D721Med (cell line): ENCODE measurements at regions not wholly inside any gene's neighbourhood (a gene's known extent, or its start where the extent isn't known, plus 50 kb on each side); places are given as distances from the start of the nearest gene placed in this dataset.
A peak's percentile ranks its signal among the peaks of the same experiment; 100 is the strongest.

Source experiments
- DNase-seq: peaks from one replicate; pipeline ENCODE4 v3.0.0; 2011; ENCODE audit warnings: low spot score; ENCODE audit not compliant: insufficient read length
- FAIRE-seq: peaks from 2 replicates; lab custom pipeline; 2011; peaks lifted over from hg19 to GRCh38; lab: Jason Lieb, UNC
- TF ChIP-seq, protein P1 (sequence below): IDR thresholded peaks from 2 replicates; pipeline ENCODE4 v1.5.1; 2012; ENCODE audit warnings: mild to moderate bottlenecking, control low read depth; ENCODE audit not compliant: insufficient read depth; ENCODE audit errors: missing control alignments

DNA sequence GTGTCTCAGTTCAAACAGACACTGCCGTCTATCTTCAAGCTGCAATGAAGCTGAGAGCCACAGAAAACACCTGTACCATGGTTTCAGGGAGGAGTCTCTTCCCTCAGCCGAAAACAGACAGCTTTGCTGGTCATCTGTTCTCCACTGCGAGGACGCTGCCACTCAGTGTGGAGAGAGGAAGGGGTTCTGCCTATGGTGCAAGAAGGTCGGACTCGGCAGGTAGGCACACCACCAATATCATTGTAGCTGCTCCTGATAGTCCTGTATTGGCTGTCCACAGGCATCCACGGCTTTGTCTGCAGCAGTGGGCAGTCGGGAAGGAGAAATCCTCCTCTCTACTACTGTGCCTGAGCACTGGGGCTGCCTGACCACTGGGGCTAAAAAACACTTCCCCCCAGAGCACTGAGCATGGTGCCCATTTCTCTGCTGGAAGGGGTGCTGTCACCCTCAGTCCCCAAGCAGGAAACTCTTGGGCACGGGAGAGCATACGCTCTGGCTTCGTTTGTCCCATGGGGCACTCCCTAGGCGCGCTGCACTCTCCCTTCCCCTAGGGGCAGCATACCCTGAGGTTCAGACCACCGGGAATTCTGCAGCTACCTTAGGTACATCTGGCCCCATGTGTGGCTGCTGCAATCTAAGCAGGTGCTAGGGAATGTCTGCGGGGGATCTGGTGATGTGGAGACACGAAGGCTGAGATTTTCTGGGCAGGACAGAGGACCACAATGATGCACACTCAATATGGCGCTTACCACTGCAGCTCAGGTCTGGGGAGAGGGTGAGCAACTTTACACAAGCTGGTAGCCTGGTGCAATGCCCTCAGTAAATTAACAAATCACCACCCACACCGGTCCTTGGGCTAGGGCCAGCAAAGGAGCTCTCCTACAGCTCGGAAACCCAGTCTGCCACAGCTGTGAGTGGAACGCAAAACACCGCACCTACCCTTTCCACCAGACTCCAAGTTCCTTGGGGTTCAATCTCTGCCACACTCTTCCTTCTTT, 880.9 kb upstream of the SEMA6A start:
- TF ChIP-seq, protein P1, sequence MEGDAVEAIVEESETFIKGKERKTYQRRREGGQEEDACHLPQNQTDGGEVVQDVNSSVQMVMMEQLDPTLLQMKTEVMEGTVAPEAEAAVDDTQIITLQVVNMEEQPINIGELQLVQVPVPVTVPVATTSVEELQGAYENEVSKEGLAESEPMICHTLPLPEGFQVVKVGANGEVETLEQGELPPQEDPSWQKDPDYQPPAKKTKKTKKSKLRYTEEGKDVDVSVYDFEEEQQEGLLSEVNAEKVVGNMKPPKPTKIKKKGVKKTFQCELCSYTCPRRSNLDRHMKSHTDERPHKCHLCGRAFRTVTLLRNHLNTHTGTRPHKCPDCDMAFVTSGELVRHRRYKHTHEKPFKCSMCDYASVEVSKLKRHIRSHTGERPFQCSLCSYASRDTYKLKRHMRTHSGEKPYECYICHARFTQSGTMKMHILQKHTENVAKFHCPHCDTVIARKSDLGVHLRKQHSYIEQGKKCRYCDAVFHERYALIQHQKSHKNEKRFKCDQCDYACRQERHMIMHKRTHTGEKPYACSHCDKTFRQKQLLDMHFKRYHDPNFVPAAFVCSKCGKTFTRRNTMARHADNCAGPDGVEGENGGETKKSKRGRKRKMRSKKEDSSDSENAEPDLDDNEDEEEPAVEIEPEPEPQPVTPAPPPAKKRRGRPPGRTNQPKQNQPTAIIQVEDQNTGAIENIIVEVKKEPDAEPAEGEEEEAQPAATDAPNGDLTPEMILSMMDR: no peak
- no peak for FAIRE-seq
- no peak for DNase-seq

DNA sequence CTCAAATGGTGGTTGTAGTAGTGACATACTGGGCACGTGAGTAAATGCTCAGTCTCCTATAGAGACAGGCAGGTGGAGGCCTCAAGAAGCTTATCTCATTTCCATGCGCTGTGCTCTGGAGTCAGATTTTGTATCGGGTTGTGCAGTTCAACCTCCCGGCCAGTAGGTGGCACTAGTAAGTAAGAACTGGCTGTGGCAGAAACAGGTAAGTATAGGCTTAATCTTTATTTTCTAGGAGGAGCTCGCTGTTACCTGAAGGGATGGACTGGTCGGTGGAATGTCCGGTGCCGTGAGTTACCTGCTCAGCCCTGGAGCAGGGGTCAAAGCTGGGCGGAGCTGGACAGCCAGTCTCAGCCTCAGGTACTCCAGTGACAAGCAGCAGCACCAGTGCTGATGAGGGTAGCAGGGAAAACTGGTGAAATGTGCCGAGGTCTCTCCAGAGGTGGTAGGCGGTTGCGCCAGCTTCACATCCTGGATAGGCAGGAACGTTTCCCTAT, 880.1 kb upstream of the SEMA6A start:
- FAIRE-seq (no peak), DNase-seq (no peak)
- TF ChIP-seq, protein P1: peak; percentile 30

DNA sequence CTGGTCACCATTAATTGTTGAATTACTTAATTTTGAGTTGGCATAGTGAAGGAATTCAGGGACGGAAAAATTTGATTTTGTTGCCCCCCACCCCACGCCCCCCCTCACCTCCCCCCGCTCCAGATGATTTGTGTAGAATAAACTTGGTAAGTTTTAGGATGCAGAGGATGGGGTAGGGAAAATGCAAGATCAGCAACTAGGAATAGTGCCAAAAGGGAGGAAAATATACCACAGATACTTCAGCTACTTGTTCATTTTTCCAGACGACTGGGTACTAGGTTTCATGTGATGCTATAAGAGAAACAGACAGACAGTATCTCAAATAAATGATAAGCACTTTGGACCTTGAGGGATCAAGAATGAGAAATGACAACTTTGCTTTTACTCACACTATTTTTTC, 862.2 kb upstream of the SEMA6A start:
- TF ChIP-seq, protein P1: no peak
- no peak for DNase-seq
- FAIRE-seq: no peak

DNA sequence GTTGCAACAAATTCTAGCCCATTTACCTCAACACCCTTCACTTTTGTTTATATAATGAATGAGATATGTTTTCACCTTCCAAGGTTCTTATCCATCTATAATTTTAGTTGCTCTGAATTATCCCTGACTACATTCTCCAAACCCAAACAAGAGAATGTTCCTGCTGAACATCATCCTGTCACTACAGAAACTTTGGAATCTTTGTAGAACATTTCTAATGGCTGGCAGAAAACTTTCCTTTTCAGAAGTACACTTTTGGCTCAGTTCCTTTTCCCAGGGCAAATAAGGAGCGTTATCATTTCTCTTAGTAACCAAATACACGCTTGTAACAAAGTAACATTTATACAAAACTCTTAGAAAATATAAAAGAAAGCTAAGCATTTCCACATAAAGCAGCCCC, 860.6 kb upstream of the SEMA6A start:
- FAIRE-seq: no peak
- TF ChIP-seq, protein P1: no peak
- DNase-seq: no peak

DNA sequence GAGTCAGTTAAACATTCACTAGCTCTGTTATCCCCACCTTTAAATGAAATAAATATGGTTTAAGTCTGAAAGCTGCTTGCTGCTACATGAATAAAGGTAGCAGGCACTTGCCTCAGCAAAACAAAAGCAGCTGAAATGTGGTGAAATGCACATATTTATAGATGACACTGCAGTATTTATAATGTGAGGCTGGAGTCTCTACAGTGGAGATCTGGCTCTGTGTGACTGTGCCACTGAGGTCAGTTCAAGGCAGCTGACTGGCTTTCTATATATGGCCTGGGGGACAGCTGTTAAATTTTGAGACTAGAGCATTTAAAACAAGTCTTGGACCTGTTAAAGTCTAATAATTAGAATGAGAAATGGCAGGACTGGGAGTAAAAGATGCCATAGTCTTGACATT, 859.6 kb upstream of the SEMA6A start:
- DNase-seq (no peak), FAIRE-seq (no peak)
- TF ChIP-seq, protein P1: no peak

DNA sequence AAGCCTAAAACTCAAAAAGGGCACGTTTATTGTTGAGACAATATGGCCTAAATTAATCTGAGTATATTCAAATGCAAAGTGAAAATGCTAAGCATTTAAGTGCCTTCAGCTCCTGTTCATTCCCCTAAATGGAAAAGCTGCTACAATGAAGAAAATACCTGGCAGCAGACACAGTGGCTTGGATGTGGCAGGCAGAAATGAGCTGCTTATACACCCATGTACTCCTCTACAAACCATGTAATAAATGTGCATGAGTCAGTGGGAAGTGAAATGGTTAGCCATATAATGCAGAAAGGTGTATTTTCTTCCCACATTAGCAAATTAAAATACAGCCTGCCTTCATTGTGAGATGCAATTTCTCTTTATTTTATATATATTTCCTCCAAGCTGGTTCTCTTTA, 859.2 kb upstream of the SEMA6A start:
- FAIRE-seq (no peak), DNase-seq (no peak)
- TF ChIP-seq, protein P1: no peak

DNA sequence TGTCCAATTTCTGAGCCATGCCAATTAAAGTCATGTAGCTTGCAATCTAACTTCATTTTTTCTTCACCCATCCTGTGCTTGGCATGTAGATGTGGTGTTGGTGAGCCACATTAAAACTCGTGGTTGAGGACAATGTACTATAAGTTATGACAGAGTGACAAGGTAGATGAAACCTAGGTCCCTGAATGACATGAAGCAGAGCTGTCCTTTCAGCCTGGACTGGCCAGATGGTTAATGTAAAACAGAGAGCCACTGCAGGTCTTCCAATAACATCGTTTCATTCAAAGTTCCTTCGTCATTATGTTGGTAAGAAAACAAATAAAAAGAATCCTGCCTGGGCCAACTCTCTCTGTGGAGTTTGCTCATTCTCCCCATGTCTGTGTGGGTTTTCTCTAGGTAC, 856.5 kb upstream of the SEMA6A start:
- TF ChIP-seq, protein P1: no peak
- DNase-seq: no peak
- FAIRE-seq: no peak
